GM18508 (cell line): ENCODE measurements at regions not wholly inside any gene's neighbourhood (a gene's known extent, or its start where the extent isn't known, plus 50 kb on each side); places are given as distances from the start of the nearest gene placed in this dataset.
"Not testable (repeated sequence)": the region's sequence is repeated elsewhere in the genome, so short reads cannot be mapped to it uniquely, and the experiment has no call there.

ENCODE experiments used
- ATAC-seq: cut with Tn5 transposase; IDR thresholded peaks from one replicate; pipeline ENCODE4 v1.9.1; 2021; ENCODE audit warnings: moderate number of reproducible peaks; ENCODE audit not compliant: insufficient read depth, unreplicated experiment

DNA sequence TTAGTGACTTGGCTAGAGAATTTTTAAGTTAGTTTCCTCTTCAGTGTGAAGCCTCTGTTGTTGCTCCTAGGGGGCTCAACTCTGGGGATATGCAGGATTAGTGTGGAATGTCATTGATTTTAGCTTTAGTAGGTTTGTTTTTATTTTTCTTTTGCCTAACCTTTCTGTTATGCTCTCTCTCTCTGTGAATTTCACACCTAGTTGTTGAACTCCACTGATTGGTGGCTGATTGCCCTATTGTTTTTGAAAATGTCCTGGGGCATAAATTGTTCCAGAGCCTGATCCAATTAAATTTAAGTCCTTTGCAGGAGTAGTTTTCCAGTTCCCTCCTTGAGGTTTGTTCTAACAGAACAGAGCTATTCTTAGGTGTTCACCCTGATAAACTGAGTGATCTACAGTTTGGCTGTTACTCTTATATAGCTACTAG is 393.3 kb upstream of the CTSO start:
- no peak for ATAC-seq

DNA sequence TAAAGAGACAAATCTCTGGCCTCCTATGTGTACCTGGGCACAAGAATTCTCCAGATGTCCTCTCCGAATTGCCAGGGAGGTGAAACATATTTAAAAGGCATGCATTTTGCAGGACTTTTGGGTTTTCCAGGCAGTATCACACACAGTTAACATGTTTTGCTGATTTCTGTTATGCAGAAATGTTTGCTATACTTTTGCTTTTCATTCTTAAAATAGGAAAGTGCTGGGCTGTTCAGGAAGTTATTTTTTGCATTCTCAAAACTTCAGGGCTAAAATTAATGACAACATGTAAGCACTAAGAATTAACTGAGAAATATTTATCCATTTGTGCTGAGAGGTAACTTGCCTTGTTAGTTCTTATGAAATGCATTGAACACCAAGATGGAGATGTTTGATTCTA is 390.7 kb upstream of the CTSO start:
- no peak for ATAC-seq

DNA sequence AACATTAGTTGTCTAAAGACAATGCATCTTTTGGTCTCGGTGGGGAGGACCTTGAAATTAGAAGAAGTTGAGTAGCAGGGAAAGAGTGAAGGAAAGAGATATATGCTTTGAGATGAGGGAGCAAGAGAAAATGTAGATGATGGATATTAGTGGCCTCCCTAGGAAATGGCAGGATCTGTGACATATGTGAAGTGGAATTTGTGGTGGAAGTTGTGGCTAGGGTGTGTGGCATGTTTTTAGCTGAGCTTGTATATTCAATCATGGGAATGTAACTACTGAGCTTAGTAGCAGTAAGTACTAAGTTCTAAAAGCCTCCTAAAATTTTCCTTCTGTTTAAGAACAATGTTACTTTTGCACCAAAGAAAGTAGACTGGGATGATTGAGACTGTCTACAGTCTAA is 382.8 kb upstream of the CTSO start:
- ATAC-seq, result no peak

DNA sequence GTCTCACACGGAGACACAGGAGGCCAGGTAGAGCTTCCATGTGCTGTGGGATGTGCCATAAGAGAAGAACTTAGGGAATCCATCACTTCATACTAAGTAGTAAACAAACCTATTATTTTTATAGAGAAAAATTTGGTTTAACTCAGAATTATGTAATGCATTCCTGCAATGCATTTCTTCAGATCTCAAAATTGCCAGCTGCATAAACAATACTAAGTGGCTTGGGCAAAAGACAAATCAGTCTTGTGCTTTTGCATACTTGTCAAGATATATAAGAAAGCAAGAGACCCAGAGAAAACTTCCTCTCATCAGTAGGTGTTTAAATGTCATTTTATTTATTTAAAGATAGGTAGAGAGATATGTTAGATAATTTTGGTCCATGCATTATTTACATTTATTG is 382.1 kb upstream of the CTSO start:
- no peak for ATAC-seq

DNA sequence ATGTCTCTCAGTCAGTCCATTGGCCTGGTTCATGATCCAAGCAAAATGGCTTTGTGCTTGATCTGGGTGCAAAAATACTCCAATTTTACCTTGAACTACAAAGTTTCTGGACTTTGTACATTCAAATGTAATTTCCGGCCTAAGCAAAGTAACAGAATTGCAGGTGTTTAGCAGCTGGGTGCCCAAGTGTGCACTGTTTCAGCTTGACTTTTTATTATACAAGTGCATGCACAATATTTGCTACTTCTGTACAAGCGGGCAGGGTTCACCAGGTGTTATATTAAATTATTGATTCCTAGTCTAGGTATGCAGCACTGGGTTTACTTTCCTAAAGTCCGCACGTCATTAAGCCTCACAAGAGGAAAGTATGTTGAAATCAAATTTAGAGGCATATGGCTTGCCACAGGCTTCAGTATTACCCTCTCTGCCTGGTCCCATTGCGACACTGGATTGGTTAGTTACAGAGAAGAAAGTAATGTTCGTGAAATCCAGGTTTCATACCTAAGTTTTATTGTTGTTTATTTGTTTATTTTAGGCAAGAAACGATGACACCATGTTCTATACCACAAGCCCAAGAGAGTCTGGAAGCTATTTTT is 376.9 kb upstream of the CTSO start:
- no peak for ATAC-seq

DNA sequence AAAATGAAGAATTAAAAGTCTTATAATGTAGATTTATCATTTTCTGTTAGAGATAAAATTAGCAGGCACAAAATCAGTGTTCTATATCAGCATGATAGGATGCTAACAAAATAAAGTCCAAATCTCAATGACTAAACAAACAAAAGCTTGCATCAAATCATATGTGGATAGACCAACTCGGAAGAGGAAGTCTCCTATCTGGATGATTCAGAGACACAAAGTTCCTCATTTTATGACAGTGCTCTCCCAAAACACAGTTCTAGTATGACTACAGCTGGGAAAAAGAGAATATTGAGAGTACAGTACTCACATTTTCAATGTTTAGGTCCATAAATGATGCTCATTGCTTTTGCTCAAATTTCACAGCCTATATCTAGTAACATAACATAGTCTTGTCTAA is 376.1 kb upstream of the CTSO start:
- ATAC-seq, result no peak

DNA sequence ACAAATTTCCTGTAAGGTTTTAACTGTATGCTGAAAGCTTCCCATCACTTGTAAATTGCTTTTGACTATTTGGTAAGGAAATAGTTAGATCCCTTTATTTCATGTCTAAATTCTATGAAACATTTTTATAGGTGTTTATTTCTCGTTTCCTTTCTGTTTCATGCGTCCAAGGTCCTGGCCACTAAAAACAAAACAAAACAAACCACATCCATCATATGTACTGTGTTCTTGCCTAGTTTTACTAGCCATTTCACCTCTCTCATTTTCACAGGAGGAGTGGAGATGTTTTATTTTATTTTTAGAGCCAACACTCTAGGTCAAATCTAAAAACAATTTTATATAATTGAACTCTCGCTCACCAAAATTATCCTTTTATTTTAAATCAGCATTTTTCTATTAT is 375.2 kb upstream of the CTSO start:
- ATAC-seq, result no peak

DNA sequence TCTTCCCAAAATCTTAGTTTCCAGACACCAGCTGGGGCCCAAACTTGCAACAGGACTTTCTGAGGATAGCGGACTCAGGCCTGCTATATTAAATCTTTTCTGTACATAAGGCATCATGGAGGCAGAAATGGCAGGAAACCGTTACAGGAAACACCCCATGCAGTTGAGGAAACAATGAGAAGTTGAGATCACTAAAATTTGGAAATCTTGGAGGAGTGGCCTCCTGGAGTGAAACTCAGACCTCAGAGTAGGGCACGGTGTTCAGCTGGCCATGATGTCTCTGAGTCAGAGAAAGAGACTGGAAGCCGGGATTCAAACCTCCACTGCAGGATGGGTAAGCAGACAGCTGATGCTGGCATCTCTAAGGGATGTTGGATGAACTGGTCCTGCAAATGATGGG is 372.6 kb upstream of the CTSO start:
- no peak for ATAC-seq

DNA sequence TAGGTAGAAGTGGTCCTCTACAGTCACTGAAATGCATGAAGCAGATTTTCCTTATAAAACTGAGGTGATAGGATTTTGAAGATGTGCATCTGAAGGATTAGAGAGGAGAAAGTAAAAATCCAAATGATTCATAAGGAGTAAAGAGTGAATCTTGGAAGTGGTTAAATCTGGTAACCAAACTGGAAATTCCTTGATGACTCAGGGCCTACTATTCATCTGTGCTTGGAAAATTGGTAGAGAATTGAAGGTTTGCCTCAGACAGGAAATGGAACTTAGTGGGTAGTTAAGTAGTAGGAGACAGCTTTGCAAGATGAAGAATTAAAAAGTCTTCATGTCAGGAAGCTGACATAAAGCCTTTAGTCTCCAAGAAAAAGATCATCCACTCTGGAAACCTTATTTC is 368.9 kb upstream of the CTSO start:
- no peak for ATAC-seq

DNA sequence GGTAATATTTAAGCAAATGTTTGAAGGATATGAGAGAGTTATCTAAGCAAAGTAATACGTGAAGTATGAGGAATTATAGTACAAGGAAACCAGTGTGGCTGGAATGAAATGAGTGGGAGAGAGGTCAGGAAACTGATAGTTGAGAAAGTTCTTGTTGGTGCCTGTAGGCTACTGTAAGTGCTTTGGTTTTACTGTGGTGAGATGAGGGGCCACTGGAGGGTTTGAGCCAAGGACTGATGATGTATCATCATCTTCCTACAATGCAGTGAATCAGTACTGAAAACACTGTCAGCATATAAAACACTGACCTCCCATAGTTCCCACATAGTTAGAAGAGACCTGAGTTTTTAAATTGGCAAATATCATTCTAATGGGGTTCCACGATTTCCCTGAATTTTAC is 367.5 kb upstream of the CTSO start:
- ATAC-seq, result no peak

DNA sequence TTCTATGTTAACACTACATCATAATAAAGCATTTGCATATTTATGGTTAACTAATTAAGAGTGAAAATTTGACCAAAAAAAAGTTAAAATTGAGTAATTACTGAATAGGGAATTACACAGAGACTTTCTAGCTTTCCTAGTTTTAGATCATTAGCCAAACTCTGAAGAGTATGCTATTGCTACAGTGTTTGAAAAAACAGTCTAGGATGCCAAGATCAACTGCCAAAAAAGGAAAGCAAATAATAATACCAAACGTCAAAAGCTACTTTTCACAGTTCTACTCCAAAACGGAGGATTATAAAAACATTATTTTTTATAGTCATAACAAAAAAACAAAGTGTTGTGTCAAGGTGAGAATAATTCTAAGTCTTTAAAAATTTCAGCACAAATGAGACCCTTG is 359.8 kb upstream of the CTSO start:
- no peak for ATAC-seq

DNA sequence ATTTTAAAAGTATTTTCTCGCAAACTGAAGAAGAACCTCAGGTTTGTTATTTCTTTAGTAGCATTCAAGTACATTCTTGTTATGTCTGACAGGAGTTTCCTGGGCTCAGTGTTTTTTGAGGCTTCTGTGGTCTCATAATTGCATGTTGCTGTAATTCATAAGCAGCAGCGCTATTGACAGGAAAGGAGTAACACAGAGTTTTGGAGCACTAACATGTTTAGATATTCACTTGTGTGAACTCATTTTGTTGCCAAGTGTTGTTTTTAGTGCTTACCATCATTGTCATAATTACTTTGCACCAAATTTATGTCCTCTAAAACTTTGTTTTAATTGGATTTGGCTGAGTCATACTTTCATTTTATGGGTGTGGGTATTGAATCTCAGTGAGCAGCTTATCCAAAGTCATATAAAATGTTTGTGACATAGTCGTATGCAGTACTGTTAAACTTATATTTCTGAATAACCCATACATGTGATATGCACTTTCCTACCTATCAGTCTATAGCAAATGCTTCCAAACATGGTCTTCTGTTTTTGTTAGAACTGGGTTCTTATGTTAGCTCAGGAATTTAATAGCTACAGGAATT is 358.7 kb upstream of the CTSO start:
- ATAC-seq, result no peak

DNA sequence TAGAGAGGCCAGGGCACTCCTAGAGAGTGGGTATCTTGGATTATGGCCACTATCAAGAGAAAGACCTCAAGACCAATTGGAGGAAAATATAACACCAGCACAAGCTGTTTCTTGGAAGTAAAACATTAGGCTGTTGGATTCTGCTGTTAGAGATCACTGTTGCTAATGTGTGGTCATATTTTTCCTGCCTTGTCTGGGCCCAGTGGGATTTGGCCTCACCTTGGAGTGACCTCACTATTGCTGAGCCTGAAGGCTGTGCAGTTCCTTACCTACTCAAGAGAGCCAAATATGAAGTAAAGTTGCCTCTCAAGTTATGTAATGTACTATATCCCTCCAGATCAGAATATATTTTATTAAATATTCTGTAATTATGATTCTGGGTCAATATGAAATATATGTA is 355.4 kb upstream of the CTSO start:
- no peak for ATAC-seq

DNA sequence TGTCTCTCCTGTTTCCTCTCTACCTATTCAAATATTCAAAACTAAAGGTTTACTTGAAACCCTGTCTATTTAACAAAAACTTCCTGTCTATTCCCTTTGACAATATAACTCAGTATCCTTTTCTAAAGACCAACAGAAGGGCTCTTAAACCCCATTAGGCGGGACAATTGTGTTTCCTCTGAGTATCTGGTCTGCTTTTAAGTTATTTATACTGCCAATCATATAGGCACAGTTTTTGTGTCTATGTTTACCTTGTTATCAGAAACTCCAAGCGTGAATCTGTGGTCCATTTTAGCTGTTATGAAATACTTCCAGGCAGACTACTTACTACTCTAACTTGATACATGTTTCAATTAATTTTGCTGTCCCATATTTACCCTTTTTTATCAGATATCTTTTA is 350.0 kb upstream of the CTSO start:
- ATAC-seq, result no peak

DNA sequence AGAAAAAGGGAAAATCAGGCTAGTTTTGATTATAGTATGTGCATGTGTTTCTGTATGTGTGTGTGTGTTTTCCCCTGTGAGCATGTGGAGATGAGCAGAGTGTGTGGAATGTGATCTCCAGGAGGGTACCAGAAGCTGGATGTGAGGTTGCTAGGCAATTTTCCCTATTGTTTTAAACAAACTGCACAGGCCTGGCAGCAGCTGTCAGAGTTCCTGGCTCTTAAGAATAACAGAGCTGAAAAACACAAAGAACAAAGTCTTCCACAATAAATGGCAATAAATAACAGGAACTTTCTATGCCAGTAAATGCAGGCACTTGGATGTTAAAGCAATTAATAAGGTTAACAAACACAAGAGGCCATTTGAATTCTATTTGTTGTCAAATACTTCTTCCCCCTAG is 344.6 kb upstream of the CTSO start:
- ATAC-seq, result no peak

DNA sequence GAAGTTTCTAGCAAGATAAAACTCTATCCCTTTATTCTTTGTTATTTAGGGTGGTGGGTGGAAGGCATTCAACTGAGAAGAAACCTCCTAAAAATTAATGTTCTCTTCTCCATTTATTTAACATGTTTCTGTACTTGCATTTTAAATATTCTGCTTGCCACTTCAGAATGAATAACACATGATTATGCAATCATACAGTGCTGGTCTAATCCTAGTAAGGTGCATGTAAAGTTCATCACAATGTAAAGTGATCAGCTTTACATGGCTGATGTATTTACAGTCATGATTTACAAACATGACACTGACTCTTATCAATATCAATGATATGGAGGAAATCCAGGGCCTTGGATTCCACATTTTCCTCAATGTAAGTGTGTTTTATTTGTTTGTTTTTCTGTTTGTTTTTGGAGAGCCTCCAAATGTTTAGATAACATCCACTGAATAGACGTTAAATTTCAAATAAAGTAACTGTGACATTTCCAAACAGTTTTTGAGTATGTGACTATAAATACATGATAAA is 342.1 kb upstream of the CTSO start:
- no peak for ATAC-seq

DNA sequence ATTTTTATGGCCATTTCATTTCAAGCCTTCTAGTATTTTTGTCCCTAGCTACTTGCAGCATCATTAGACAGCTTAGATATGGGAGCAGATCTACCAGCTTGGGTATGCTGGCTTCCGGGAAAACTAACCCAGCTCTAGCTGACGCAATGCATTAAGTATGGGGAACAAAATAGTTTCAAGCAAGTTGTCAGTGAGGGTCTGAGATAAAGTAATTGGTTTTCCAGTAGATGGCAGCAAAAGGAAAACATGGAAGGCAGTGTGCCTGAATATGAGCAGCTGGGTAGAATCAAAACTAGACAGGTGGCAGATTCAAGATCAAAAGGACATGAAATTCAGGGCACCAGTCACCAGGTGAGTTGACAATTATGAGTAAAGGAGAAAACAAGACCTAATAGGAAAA is 340.9 kb upstream of the CTSO start:
- no peak for ATAC-seq

DNA sequence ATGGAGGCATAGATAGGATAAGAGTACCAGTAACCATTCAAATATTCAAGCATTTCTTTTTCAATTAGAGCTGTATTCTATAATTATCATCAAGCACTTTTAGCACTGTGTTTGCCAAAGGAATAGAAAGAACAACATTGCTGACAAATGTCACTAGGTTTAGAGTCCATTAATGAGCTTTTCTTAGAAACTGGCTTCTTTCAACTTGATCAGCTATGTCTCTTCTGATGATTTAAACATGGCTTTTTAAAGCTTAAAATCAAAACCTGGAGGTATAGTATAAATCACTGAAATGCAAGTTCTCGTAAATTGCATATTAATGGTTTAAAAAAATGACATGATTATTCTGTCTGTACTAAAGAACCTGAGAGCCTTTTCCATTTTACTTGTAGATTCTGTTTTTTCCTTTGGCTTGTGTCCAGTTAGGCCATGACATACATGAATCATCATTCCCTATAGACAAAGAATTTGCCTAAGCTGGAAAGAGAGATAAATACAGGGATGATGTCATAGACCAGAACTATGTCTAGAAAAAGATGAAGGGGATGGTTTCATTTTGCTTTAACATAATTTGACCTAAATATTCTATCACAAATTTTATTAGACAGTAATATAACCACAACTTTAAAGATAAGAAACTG is 340.1 kb upstream of the CTSO start:
- no peak for ATAC-seq

DNA sequence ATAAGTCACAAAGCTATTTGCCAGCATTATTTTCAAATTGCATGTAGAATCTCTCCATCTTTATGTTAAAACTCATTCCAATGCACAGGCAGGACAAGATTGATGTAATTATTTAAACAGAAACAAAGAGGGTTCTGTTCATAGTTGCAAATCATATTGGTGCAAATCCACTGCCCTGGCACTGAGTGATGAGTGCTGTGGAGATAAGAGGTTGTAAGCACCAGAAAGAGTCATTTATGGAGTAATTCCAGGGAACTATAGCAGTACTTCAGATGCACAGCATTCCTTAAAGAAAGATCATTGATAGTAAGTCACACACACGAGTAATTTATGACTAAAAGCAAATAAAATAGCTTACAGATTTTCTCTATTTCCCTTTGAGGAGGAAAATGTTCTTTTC is 337.7 kb upstream of the CTSO start:
- ATAC-seq, result no peak

DNA sequence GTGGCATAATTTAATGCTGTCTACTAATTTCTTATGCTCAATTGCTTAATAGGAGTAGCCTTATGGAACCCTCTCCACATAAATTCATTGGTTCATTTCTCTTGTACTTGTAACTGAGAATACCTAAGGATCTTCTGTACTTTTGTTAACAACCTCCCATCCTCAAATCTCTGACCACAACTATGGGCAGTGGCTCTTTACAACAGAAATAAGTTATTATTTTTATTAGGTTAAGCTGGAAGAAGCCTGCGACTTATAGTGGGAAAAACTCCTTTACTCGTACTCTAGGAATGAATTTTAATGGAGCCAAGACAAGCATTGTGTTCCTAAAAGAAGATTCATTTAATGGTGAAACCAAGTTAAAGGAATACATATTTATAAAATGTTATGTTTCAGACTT is 337.1 kb upstream of the CTSO start:
- no peak for ATAC-seq

DNA sequence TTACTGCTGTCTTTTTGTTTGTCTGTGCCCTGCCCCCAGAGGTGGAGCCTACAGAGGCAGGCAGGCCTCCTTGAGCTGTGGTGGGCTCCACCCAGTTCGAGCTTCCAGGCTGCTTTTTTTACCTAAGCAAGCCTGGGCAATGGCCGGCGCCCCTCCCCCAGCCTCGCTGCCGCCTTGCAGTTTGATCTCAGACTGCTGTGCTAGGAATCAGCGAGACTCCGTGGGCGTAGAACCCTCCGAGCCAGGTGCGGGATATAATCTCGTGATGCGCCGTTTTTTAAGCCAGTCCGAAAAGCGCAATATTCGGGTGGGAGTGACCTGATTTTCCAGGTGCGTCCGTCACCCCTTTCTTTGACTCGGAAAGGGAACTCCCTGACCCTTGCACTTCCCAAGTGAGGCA is 336.4 kb upstream of the CTSO start:
- ATAC-seq, result not testable (repeated sequence)

DNA sequence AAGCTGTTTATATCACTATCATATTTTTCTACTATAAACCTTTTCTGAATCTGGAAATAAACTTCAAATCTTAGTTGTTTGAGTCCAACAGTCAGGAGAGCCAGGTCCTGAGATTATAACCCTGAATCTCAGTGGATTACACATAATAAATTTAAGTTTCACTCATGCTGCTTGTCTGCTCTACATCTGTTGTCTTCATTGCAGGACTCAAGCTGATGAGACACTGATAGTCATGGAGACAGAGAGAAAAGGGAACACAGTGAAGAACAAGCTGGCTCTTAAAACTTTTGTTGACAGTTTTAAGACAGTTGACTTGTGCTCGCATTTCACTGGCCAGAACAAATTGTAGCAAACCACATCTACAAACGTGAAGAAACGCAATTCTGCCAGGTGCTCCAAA is 327.0 kb upstream of the CTSO start:
- ATAC-seq, result no peak
